Testis (tissue), 2 donors: ENCODE measurements at regions not wholly inside any gene's neighbourhood (a gene's known extent, or its start where the extent isn't known, plus 50 kb on each side); places are given as distances from the start of the nearest gene placed in this dataset.

Source experiments
- POLR2A ChIP-seq: fragments of 450-650 bp; IDR thresholded peaks from one replicate; pipeline ENCODE4 v1.6.1; 2017; ENCODE audit warnings: antibody characterized with exemption, mild to moderate bottlenecking, moderate library complexity
- TF ChIP-seq, protein P1 (sequence below), 3 experiments: fragments of 450-650 bp in 2 of 3; fragments of 200-600 bp in 1 of 3; sonication (generic) in 1 of 3; IDR thresholded peaks; one replicate each; pipeline ENCODE4 v1.5.1; 2016 to 2019; ENCODE audit warnings: antibody characterized with exemption in 3 of 3, mild to moderate bottlenecking in 2 of 3, moderate library complexity in 1 of 3

DNA sequence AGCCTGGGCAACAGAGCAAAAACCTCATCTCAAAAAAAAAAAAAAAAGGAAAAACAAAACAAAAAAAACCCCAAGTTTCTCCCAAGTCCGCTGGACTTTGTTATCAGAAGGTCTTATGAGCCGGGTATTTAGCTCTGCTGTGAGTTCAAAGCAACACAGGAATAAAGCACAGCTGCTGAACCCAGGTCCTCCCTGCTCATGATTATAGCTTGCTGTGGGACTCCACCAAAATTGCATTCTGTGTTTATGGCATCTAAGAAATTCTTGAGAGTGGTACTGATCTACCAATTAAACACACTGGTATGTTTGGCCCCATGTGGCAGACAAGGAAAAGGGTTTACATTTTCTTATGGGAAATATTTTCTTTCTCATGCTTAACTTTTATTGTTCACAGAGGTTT lies 93.6 kb upstream of the NEDD9 start:
- TF ChIP-seq, protein P1, sequence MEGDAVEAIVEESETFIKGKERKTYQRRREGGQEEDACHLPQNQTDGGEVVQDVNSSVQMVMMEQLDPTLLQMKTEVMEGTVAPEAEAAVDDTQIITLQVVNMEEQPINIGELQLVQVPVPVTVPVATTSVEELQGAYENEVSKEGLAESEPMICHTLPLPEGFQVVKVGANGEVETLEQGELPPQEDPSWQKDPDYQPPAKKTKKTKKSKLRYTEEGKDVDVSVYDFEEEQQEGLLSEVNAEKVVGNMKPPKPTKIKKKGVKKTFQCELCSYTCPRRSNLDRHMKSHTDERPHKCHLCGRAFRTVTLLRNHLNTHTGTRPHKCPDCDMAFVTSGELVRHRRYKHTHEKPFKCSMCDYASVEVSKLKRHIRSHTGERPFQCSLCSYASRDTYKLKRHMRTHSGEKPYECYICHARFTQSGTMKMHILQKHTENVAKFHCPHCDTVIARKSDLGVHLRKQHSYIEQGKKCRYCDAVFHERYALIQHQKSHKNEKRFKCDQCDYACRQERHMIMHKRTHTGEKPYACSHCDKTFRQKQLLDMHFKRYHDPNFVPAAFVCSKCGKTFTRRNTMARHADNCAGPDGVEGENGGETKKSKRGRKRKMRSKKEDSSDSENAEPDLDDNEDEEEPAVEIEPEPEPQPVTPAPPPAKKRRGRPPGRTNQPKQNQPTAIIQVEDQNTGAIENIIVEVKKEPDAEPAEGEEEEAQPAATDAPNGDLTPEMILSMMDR (IDR thresholded peaks at IDR 0.05) = no peak
- TF ChIP-seq POLR2A = no peak
